WTC11 (cell line): ENCODE measurements at regions not wholly inside any gene's neighbourhood (a gene's known extent, or its start where the extent isn't known, plus 50 kb on each side); places are given as distances from the start of the nearest gene placed in this dataset.

Experiments used
- ATAC-seq: fragments of 200-7000 bp; cut with Tn5 transposase; 2 replicates; pipeline ENCODE4 v1.10.0; 2021; ENCODE audit warnings: mild to moderate bottlenecking, moderate library complexity
- CTCF ChIA-PET: fragments of 300-600 bp; sonication (Branson Sonifier 250); formaldehyde crosslinking; loops from one replicate; lab custom pipeline; 2021; ENCODE audit warnings: antibody characterized with exemption; lab: Charles Lee
- POLR2A ChIA-PET: fragments of 350-600 bp; sonication (Branson Sonifier 250); formaldehyde crosslinking; loops from one replicate; lab custom pipeline; 2021; ENCODE audit warnings: antibody characterized with exemption; lab: Charles Lee
- DNase-seq: peaks from one replicate; pipeline ENCODE4 v3.0.0; 2021; ENCODE audit warnings: low spot score
- H3K27ac Mint-ChIP-seq: 2 replicates; pipeline ENCODE4 v1.8.0; 2021; ENCODE audit warnings: mixed read lengths
- H3K27me3 Mint-ChIP-seq: 2 replicates; pipeline ENCODE4 v1.8.0; 2021; ENCODE audit warnings: low read depth, mild to moderate bottlenecking, moderate library complexity, mixed read lengths
- H3K36me3 Mint-ChIP-seq: 2 replicates; pipeline ENCODE4 v1.8.0; 2021; ENCODE audit warnings: mixed read lengths
- H3K4me1 Mint-ChIP-seq: 2 replicates; pipeline ENCODE4 v1.8.0; 2022; ENCODE audit warnings: mixed read lengths
- H3K4me3 Mint-ChIP-seq: 2 replicates; pipeline ENCODE4 v1.8.0; 2021; ENCODE audit warnings: mild to moderate bottlenecking, moderate library complexity, mixed read lengths
- H3K9me3 Mint-ChIP-seq: 2 replicates; pipeline ENCODE4 v1.8.0; 2021; ENCODE audit warnings: mixed read lengths
- AR ChIP-seq: fragments of 250-450 bp; sonication (Bioruptor Pico); IDR thresholded peaks from 2 replicates; pipeline ENCODE4 v1.9.0; 2021; ENCODE audit warnings: mild to moderate bottlenecking
- CREM ChIP-seq: sonication (generic); formaldehyde crosslinking; IDR thresholded peaks from 2 replicates; pipeline ENCODE4 v1.8.1; 2022; ENCODE audit warnings: mild to moderate bottlenecking, missing genetic modification reagents, moderate library complexity
- ESRRA ChIP-seq: sonication (generic); formaldehyde crosslinking; IDR thresholded peaks from 2 replicates; pipeline ENCODE4 v1.8.1; 2022; ENCODE audit warnings: mild to moderate bottlenecking, missing genetic modification reagents, borderline replicate concordance
- GTF2I ChIP-seq: fragments of 250-450 bp; sonication (Bioruptor Pico); conservative IDR thresholded peaks from 2 replicates; pipeline ENCODE4 v1.4.0; 2021; ENCODE audit warnings: mild to moderate bottlenecking
- JAZF1 ChIP-seq: fragments of 250-450 bp; sonication (Bioruptor Pico); IDR thresholded peaks from 2 replicates; pipeline ENCODE4 v1.9.0; 2021; ENCODE audit warnings: moderate library complexity, mild to moderate bottlenecking, inconsistent platforms
- NR1H2 ChIP-seq: sonication (generic); formaldehyde crosslinking; IDR thresholded peaks from 2 replicates; pipeline ENCODE4 v1.9.0; 2021; ENCODE audit warnings: mild to moderate bottlenecking, moderate library complexity, missing genetic modification reagents
- TCF7 ChIP-seq: sonication (generic); formaldehyde crosslinking; IDR thresholded peaks from 2 replicates; pipeline ENCODE4 v1.8.0; 2022; ENCODE audit warnings: mild to moderate bottlenecking, low read depth, missing genetic modification reagents, moderate library complexity
- TEAD1 ChIP-seq: sonication (generic); formaldehyde crosslinking; IDR thresholded peaks from 2 replicates; pipeline ENCODE4 v1.8.0; 2022; ENCODE audit warnings: mild to moderate bottlenecking, missing genetic modification reagents
- TP53 ChIP-seq: sonication (generic); formaldehyde crosslinking; IDR thresholded peaks from 2 replicates; pipeline ENCODE4 v1.8.1; 2023; ENCODE audit warnings: mild to moderate bottlenecking, missing genetic modification reagents
- USF1 ChIP-seq: sonication (generic); formaldehyde crosslinking; IDR thresholded peaks from 2 replicates; pipeline ENCODE4 v1.8.0; 2022; ENCODE audit warnings: mild to moderate bottlenecking, missing genetic modification reagents
- USF2 ChIP-seq: sonication (generic); formaldehyde crosslinking; IDR thresholded peaks from 2 replicates; pipeline ENCODE4 v1.8.1; 2023; ENCODE audit warnings: mild to moderate bottlenecking, missing genetic modification reagents, moderate library complexity
- ZNF263 ChIP-seq: sonication (generic); formaldehyde crosslinking; IDR thresholded peaks from 2 replicates; pipeline ENCODE4 v1.8.1; 2022; ENCODE audit warnings: low read depth, mild to moderate bottlenecking, moderate library complexity, missing genetic modification reagents
- ZNF416 ChIP-seq: fragments of 250-450 bp; sonication (Bioruptor Pico); IDR thresholded peaks from 2 replicates; pipeline ENCODE4 v1.9.0; 2021; ENCODE audit warnings: mild to moderate bottlenecking, inconsistent platforms
- ZNF425 ChIP-seq: fragments of 250-450 bp; sonication (Bioruptor Pico); conservative IDR thresholded peaks from 2 replicates; pipeline ENCODE4 v1.9.0; 2021; ENCODE audit warnings: mild to moderate bottlenecking
- TF ChIP-seq, protein P1 (sequence below): sonication (generic); formaldehyde crosslinking; IDR thresholded peaks from 2 replicates; pipeline ENCODE4 v1.8.0; 2022; ENCODE audit warnings: mild to moderate bottlenecking, missing genetic modification reagents
- TF ChIP-seq, protein P2 (sequence below): sonication (generic); formaldehyde crosslinking; IDR thresholded peaks from 2 replicates; pipeline ENCODE4 v1.8.1; 2023; ENCODE audit warnings: mild to moderate bottlenecking, missing genetic modification reagents, borderline replicate concordance

- TF ChIP-seq ZNF425 (CRISPR knock-in tag) (no peak), CREM (no peak), ESRRA (CRISPR knock-in tag) (no peak), NR1H2 (CRISPR knock-in tag) (no peak), TCF7 (no peak)
These were observed 578.5 kb downstream of the SH2D4B start (continued) for GRCh38 chr10:81116201-81116600.

GRCh38 chr10:81116990-81117389, 579.3 kb downstream of the SH2D4B start:
- DNase-seq (no peak), ATAC-seq (no peak)
- POLR2A ChIA-PET, result no interaction called here
- TF ChIP-seq TEAD1 (CRISPR knock-in tag) (no peak), ZNF416 (no peak), AR (CRISPR knock-in tag) (no peak), ZNF263 (CRISPR knock-in tag) (no peak)
- TF ChIP-seq, protein P1, sequence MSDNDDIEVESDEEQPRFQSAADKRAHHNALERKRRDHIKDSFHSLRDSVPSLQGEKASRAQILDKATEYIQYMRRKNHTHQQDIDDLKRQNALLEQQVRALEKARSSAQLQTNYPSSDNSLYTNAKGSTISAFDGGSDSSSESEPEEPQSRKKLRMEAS (CRISPR knock-in tag), result no peak
- Mint-ChIP-seq H3K36me3 (no peaks in the 10 kb centered on the region), H3K27me3 (no peaks in the 10 kb centered on the region), H3K27ac (no peak overlapping the region), H3K9me3 (no peaks in the 10 kb centered on the region), H3K4me3 (no peak overlapping the region), H3K4me1 (peaks cover 2% of the 10 kb centered on the region; the same call in 1 of the 2 replicates)
- CTCF ChIA-PET, result interaction anchor here (2.1 kb wide), 1 partner anchor 63 kb away, joined by 7 read pairs; no protein-coding TSS in a partner anchor

DNA sequence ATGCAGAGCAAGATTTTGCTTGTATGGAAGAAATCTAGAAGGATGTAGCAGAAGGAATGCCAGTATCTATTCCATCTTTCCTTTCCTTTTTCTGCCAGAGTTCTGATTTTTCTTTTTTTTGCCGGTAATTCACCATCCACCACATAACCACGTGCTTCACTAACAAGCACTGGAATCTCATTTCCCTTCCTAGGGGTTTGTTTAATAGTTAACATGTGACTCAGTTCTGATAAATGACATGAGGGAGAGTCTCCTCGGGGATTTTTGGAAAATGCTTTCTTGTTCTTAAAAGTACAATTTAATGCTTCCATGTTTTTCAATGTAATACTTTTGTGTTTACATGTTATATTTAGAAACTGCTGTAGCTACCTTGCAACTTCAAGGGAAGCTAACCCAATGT, 590.2 kb downstream of the SH2D4B start:
- no peak overlapping the region for H3K27ac Mint-ChIP-seq
- ChIA-PET CTCF (no interaction called here), POLR2A (no interaction called here)
- no peak overlapping the region for H3K4me3 Mint-ChIP-seq
- ATAC-seq (no peak), DNase-seq (no peak)
- no peaks in the 10 kb centered on the region for H3K36me3 Mint-ChIP-seq
- H3K4me1 Mint-ChIP-seq, result no peaks in the 10 kb centered on the region
- no peaks in the 10 kb centered on the region for H3K9me3 Mint-ChIP-seq
- no peaks in the 10 kb centered on the region for H3K27me3 Mint-ChIP-seq
- no peak for TF ChIP-seq USF1 (CRISPR knock-in tag)
- no peak for TF ChIP-seq TP53 (CRISPR knock-in tag)
- TF ChIP-seq GTF2I (CRISPR knock-in tag), result no peak
- TF ChIP-seq, protein P2, sequence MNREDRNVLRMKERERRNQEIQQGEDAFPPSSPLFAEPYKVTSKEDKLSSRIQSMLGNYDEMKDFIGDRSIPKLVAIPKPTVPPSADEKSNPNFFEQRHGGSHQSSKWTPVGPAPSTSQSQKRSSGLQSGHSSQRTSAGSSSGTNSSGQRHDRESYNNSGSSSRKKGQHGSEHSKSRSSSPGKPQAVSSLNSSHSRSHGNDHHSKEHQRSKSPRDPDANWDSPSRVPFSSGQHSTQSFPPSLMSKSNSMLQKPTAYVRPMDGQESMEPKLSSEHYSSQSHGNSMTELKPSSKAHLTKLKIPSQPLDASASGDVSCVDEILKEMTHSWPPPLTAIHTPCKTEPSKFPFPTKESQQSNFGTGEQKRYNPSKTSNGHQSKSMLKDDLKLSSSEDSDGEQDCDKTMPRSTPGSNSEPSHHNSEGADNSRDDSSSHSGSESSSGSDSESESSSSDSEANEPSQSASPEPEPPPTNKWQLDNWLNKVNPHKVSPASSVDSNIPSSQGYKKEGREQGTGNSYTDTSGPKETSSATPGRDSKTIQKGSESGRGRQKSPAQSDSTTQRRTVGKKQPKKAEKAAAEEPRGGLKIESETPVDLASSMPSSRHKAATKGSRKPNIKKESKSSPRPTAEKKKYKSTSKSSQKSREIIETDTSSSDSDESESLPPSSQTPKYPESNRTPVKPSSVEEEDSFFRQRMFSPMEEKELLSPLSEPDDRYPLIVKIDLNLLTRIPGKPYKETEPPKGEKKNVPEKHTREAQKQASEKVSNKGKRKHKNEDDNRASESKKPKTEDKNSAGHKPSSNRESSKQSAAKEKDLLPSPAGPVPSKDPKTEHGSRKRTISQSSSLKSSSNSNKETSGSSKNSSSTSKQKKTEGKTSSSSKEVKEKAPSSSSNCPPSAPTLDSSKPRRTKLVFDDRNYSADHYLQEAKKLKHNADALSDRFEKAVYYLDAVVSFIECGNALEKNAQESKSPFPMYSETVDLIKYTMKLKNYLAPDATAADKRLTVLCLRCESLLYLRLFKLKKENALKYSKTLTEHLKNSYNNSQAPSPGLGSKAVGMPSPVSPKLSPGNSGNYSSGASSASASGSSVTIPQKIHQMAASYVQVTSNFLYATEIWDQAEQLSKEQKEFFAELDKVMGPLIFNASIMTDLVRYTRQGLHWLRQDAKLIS (CRISPR knock-in tag), result no peak
- TF ChIP-seq ZNF263 (CRISPR knock-in tag), result no peak
- no peak for TF ChIP-seq JAZF1 (CRISPR knock-in tag)
- TF ChIP-seq USF2, result no peak
- TF ChIP-seq TCF7, result no peak
- no peak for TF ChIP-seq ZNF425 (CRISPR knock-in tag)
- TF ChIP-seq, all 79 proteins: peak for 0
